Calu3 (cell line): ENCODE measurements at regions not wholly inside any gene's neighbourhood (a gene's known extent, or its start where the extent isn't known, plus 50 kb on each side); places are given as distances from the start of the nearest gene placed in this dataset.
"Not testable (repeated sequence)": the region's sequence is repeated elsewhere in the genome, so short reads cannot be mapped to it uniquely, and the experiment has no call there.

Experiments used
- BruUV-seq: library from RNA; stranded (reverse); fragments of 400-500 nt; replicated peaks from 2 replicates; lab custom pipeline; 2021; lab: Mats Ljungman, UMichigan
- CTCF ChIA-PET: fragments of 300-600 bp; sonication (Branson Sonifier 250); formaldehyde crosslinking; loops from one replicate; lab custom pipeline; 2022; ENCODE audit warnings: antibody characterized with exemption; lab: Charles Lee
- DNase-seq: peaks from one replicate; pipeline ENCODE4 v3.0.0; 2022
- H3K27ac Mint-ChIP-seq: one replicate; pipeline ENCODE4 v1.8.0; 2022; ENCODE audit warnings: mixed read lengths; ENCODE audit not compliant: unreplicated experiment
- H3K27me3 Mint-ChIP-seq: one replicate; pipeline ENCODE4 v1.8.0; 2022; ENCODE audit warnings: mixed read lengths; ENCODE audit not compliant: unreplicated experiment
- H3K36me3 Mint-ChIP-seq: one replicate; pipeline ENCODE4 v1.8.0; 2022; ENCODE audit warnings: mild to moderate bottlenecking, moderate library complexity, mixed read lengths; ENCODE audit not compliant: insufficient read depth, unreplicated experiment
- H3K4me1 Mint-ChIP-seq: one replicate; pipeline ENCODE4 v1.8.0; 2022; ENCODE audit warnings: mild to moderate bottlenecking, low read depth, mixed read lengths; ENCODE audit not compliant: unreplicated experiment
- H3K4me3 Mint-ChIP-seq: one replicate; pipeline ENCODE4 v1.8.0; 2022; ENCODE audit warnings: mild to moderate bottlenecking, low read depth, moderate library complexity, mixed read lengths; ENCODE audit not compliant: unreplicated experiment
- H3K9me3 Mint-ChIP-seq: one replicate; pipeline ENCODE4 v1.8.0; 2022; ENCODE audit warnings: low read depth, mixed read lengths; ENCODE audit not compliant: unreplicated experiment
- intact Hi-C: fragments of 100-400 bp; cut with micrococcal nuclease; formaldehyde crosslinking; loops from one replicate; pipeline ENCODE4 v1.10.0; 2022; ENCODE audit not compliant: unreplicated experiment
- TF ChIP-seq, protein P1 (sequence below): fragments of 200-600 bp; IDR thresholded peaks from one replicate; pipeline ENCODE4 v1.8.0; 2022; ENCODE audit warnings: antibody characterized with exemption; ENCODE audit not compliant: unreplicated experiment

DNA sequence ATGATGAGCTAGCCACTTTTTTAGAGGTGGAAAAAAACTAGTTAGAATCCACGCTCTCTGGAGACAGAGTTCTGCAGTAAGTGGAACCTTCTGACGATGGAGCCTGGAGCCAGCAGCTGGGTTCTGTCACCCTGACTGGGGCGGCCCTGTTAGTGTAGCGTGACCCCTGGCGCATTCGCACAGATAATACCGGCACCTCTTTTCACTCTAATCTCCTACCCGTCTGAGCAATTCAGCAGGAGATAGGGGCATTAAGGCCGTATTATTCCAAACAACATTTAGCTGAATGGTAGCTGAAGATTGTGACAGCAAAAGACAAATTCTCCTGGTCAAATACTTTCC is 292.6 kb downstream of the FBXO8 start:
- H3K27me3 Mint-ChIP-seq: no peaks in the 10 kb centered on the region
- BruUV-seq: no TSS peak
- CTCF ChIA-PET: interaction anchor here (0.9 to 1.1 kb wide), 2 partner anchors 157 to 571 kb away, joined by 3 to 4 read pairs; no protein-coding TSS in a partner anchor
- H3K4me3 Mint-ChIP-seq: no peak overlapping the region
- no peaks in the 10 kb centered on the region for H3K36me3 Mint-ChIP-seq
- H3K9me3 Mint-ChIP-seq: no peaks in the 10 kb centered on the region
- DNase-seq: no peak
- H3K4me1 Mint-ChIP-seq: no peaks in the 10 kb centered on the region
- H3K27ac Mint-ChIP-seq: no peak overlapping the region
- intact Hi-C loops: loop anchor here (1.0 to 5.0 kb wide), 3 partner anchors 161 to 485 kb away; no protein-coding TSS in a partner anchor
- TF ChIP-seq, protein P1, sequence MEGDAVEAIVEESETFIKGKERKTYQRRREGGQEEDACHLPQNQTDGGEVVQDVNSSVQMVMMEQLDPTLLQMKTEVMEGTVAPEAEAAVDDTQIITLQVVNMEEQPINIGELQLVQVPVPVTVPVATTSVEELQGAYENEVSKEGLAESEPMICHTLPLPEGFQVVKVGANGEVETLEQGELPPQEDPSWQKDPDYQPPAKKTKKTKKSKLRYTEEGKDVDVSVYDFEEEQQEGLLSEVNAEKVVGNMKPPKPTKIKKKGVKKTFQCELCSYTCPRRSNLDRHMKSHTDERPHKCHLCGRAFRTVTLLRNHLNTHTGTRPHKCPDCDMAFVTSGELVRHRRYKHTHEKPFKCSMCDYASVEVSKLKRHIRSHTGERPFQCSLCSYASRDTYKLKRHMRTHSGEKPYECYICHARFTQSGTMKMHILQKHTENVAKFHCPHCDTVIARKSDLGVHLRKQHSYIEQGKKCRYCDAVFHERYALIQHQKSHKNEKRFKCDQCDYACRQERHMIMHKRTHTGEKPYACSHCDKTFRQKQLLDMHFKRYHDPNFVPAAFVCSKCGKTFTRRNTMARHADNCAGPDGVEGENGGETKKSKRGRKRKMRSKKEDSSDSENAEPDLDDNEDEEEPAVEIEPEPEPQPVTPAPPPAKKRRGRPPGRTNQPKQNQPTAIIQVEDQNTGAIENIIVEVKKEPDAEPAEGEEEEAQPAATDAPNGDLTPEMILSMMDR: no peak

DNA sequence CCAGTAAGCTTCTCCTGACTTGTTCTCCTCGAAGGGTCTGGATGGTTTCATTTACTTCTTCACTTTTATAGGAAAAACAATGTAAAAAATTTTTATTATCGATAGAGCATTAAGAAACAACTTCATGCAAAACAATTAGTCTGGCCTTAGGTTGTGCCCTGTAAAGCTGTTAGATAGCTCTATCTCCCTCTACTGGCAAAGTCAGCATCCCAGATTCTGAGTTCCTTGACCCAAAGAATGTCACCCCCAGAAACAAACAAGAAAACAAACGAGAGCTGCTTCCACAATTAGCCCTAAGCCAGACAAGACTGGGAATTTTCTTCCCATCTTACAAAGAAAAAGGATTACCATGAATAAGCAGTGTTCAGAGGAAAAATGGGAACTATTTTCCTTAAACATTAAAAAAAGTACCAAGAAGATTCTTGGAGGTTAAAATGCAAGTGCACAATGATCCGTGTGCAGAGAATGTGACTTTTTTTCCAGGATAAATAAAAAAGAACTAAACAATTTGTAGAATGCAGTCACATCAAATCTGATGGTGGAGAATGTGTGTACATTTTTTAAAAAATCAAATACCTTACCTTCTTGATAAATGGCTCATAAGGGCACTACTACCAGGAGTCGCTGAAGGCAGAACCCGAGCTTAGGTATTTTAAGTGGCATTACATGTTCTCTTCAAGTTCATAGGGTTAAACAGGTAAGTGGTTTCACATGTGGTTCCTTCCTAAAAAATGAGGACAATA is 293.2 kb downstream of the FBXO8 start:
- CTCF ChIA-PET: interaction anchor here (0.8 to 1.1 kb wide), 3 partner anchors 14 to 570 kb away, joined by 3 to 4 read pairs (median 3); no protein-coding TSS in a partner anchor
- Mint-ChIP-seq H3K4me1 (no peaks in the 10 kb centered on the region), H3K9me3 (no peaks in the 10 kb centered on the region), H3K27me3 (no peaks in the 10 kb centered on the region), H3K4me3 (no peak overlapping the region), H3K36me3 (no peaks in the 10 kb centered on the region), H3K27ac (no peak overlapping the region)
- peak; percentile 4 for DNase-seq
- intact Hi-C loops: loop anchor here (1.0 to 5.0 kb wide), 3 partner anchors 162 to 484 kb away; no protein-coding TSS in a partner anchor
- no TSS peak for BruUV-seq
- TF ChIP-seq, protein P1: no peak

DNA sequence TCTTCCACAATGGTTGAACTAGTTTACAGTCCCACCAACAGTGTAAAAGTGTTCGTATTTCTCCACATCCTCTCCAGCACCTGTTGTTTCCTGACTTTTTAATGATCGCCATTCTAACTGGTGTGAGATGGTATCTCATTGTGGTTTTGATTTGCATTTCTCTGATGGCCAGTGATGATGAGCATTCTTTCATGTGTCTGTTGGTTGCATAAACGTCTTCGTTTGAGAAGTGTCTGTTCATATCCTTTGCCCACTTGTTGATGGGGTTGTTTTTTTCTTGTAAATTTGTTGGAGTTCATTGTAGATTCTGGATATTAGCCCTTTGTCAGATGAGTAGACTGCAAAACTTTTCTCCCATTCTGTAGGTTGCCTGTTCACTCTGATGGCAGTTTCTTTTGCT is 319.9 kb downstream of the FBXO8 start:
- H3K4me1 Mint-ChIP-seq, H3K36me3 Mint-ChIP-seq, H3K27me3 Mint-ChIP-seq, H3K27ac Mint-ChIP-seq, intact Hi-C loops, H3K9me3 Mint-ChIP-seq, DNase-seq, H3K4me3 Mint-ChIP-seq, CTCF ChIA-PET, BruUV-seq: not testable (repeated sequence)

DNA sequence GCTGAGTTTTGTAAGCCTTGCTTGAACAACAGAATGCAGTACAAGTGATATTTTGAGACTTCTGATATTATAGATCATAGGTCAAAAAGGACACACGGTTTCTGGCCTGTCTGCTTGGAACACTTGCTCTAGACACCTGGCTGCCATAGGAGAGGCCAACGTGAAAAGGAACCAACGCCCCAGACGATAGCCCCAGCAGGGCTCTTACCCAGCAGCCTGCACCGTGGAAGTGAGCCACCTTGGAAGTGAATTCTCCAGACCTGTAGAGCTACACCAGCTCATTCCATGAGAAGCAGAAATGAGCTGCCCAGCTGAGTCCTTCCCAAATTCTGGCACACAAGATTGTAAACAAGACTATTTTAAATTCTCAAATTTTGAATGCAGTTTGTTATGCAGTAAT is 323.1 kb downstream of the FBXO8 start:
- Mint-ChIP-seq H3K4me3 (no peak overlapping the region), H3K4me1 (no peaks in the 10 kb centered on the region), H3K27ac (no peak overlapping the region), H3K36me3 (no peaks in the 10 kb centered on the region), H3K27me3 (no peaks in the 10 kb centered on the region), H3K9me3 (no peaks in the 10 kb centered on the region)
- intact Hi-C loops: no loop called here
- CTCF ChIA-PET: no interaction called here
- BruUV-seq: no TSS peak
- DNase-seq: no peak
- TF ChIP-seq, protein P1: no peak

GRCh38 chr4:173958445-173958844 is 325.0 kb downstream of the FBXO8 start:
- no peaks in the 10 kb centered on the region for H3K4me1 Mint-ChIP-seq
- H3K36me3 Mint-ChIP-seq: no peaks in the 10 kb centered on the region
- H3K27ac Mint-ChIP-seq: no peak overlapping the region
- no peaks in the 10 kb centered on the region for H3K9me3 Mint-ChIP-seq
- TF ChIP-seq, protein P1: no peak
- H3K27me3 Mint-ChIP-seq: no peaks in the 10 kb centered on the region
- intact Hi-C loops: no loop called here
- no peak overlapping the region for H3K4me3 Mint-ChIP-seq
- CTCF ChIA-PET: no interaction called here
- no peak for DNase-seq
- no TSS peak for BruUV-seq
